K562 (cell line): ENCODE measurements at regions not wholly inside any gene's neighbourhood (a gene's known extent, or its start where the extent isn't known, plus 50 kb on each side); places are given as distances from the start of the nearest gene placed in this dataset.

Experiments used
- ATAC-seq: fragments of 200-7000 bp; cut with Tn5 transposase; 3 replicates; pipeline ENCODE4 v1.9.1; 2020; ENCODE audit warnings: moderate library complexity
- BruUV-seq: library from RNA; stranded (reverse); fragments of 400-500 nt; replicated peaks from 2 replicates; lab custom pipeline; 2021; lab: Mats Ljungman, UMichigan
- CTCF ChIA-PET: fragments of 300-600 bp; formaldehyde crosslinking; extraction: SDS; loops from one replicate; lab custom pipeline; 2021; ENCODE audit warnings: low intra/inter-chr PET ratio; lab: Yijun Ruan, JAX
- POLR2A ChIA-PET: fragments of 300-600, 350-650 bp; sonication (Branson Sonifier 250); formaldehyde crosslinking; extraction: SDS; loops from one replicate; lab custom pipeline; 2021; ENCODE audit warnings: antibody characterized with exemption, inconsistent platforms; lab: Yijun Ruan, JAX
- DNase-seq, 4 experiments: peaks; one replicate each; pipeline versions ENCODE4 v3.0.0 to v3.0.0-alpha.2; 2011 to 2018; ENCODE audit warnings: low spot score in 3 of 4, mixed read lengths in 3 of 4; ENCODE audit errors: extremely low read depth in 1 of 4
- FAIRE-seq: peaks from 2 replicates; lab custom pipeline; 2011; peaks lifted over from hg19 to GRCh38; lab: Jason Lieb, UNC
- H2AFZ ChIP-seq: 2 replicates; pipeline ENCODE4 v1.6.0; 2011; ENCODE audit warnings: low read depth, low read length, control low read depth, inconsistent platforms
- H3K27ac ChIP-seq: fragments of 200-600 bp; 3 replicates; pipeline ENCODE4 v1.8.0; 2011; ENCODE audit warnings: low read depth, mild to moderate bottlenecking, control low read depth, inconsistent platforms, low read length, moderate library complexity, mixed read lengths; ENCODE audit errors: extremely low read depth
- H3K27me3 ChIP-seq, 2 experiments: fragments of 300-600 bp in 1 of 2; 2 replicates in 1 of 2; 3 replicates in 1 of 2; pipeline versions ENCODE4 v1.6.0 to v1.8.0; 2011; ENCODE audit warnings: inconsistent platforms in 2 of 2, low read length in 2 of 2, mild to moderate bottlenecking in 1 of 2, mixed read lengths in 1 of 2, moderate library complexity in 1 of 2; ENCODE audit not compliant: control insufficient read depth in 2 of 2, insufficient read depth in 2 of 2
- H3K36me3 ChIP-seq: fragments of 300-600 bp; 3 replicates; pipeline ENCODE4 v1.8.0; 2011; ENCODE audit warnings: mild to moderate bottlenecking, low read length, inconsistent platforms; ENCODE audit not compliant: control insufficient read depth, insufficient read depth
- H3K4me1 ChIP-seq, 2 experiments: fragments of 200-600 bp in 1 of 2; replicated peaks in 1 of 2; 2 replicates in 1 of 2; 3 replicates in 1 of 2; pipeline versions ENCODE4 v1.5.1 to v1.8.0; 2011; ENCODE audit warnings: inconsistent platforms in 2 of 2, low read length in 2 of 2, mild to moderate bottlenecking in 1 of 2, mixed read lengths in 1 of 2, moderate library complexity in 1 of 2; ENCODE audit not compliant: control insufficient read depth in 2 of 2, insufficient read depth in 2 of 2
- H3K4me2 ChIP-seq: 2 replicates; pipeline ENCODE4 v1.6.1; 2011; ENCODE audit warnings: low read length, control low read depth, inconsistent platforms, mixed read lengths; ENCODE audit not compliant: insufficient read depth
- H3K4me3 ChIP-seq: fragments of 200-600 bp; sonication (generic), shearing (Covaris generic); 2 replicates; pipeline ENCODE4 v1.5.1; 2016; ENCODE audit warnings: control low read depth, inconsistent platforms
- H3K79me2 ChIP-seq: fragments of 200-600 bp; 3 replicates; pipeline ENCODE4 v1.8.0; 2011; ENCODE audit warnings: low read length, inconsistent platforms; ENCODE audit not compliant: control insufficient read depth, insufficient read depth
- H3K9ac ChIP-seq, 2 experiments: 2 replicates each; pipeline versions ENCODE4 v1.6.0 to v1.6.1; 2011; ENCODE audit warnings: low read depth in 2 of 2, low read length in 2 of 2, control low read depth in 1 of 2, inconsistent platforms in 1 of 2, mild to moderate bottlenecking in 1 of 2, mixed read lengths in 1 of 2; ENCODE audit not compliant: insufficient read depth in 1 of 2
- H3K9me1 ChIP-seq: one replicate; pipeline ENCODE4 v1.6.0; 2011; ENCODE audit warnings: inconsistent platforms, mild to moderate bottlenecking, low read length, moderate library complexity; ENCODE audit not compliant: control insufficient read depth, insufficient read depth
- H3K9me3 ChIP-seq: replicated peaks from 2 replicates; pipeline ENCODE4 v1.5.1; 2011; ENCODE audit warnings: low read depth, low read length, inconsistent platforms; ENCODE audit not compliant: control insufficient read depth, insufficient read depth
- H4K20me1 ChIP-seq: replicated peaks from 2 replicates; pipeline ENCODE4 v1.6.1; 2011; ENCODE audit warnings: low read length, inconsistent platforms, mixed read lengths; ENCODE audit not compliant: control insufficient read depth, insufficient read depth
- SMC3 ChIP-seq: conservative IDR thresholded peaks from 2 replicates; pipeline ENCODE4 v1.6.1; 2011; ENCODE audit warnings: low read depth, low read length, improper control_type of control experiment; ENCODE audit not compliant: insufficient read depth
- SNAPC5 ChIP-seq: fragments of 250-450 bp; sonication (Bioruptor Pico); IDR thresholded peaks from 2 replicates; pipeline ENCODE4 v1.8.0; 2021; ENCODE audit warnings: moderate library complexity, mild to moderate bottlenecking, inconsistent platforms
- ZNF431 ChIP-seq: sonication (generic); formaldehyde crosslinking; IDR thresholded peaks from 2 replicates; pipeline ENCODE4 v1.8.0; 2022; ENCODE audit warnings: mild to moderate bottlenecking, missing genetic modification reagents
- ZNF583 ChIP-seq: fragments of 250-450 bp; sonication (Bioruptor Pico); IDR thresholded peaks from 2 replicates; pipeline ENCODE4 v1.4.0; 2020
- WGBS: fragments of 100-300 bp; shearing (Covaris generic); methylation state at CpG from one replicate; pipeline ENCODE4 v1.1.6; 2016; ENCODE audit warnings: low coverage, mixed read lengths; ENCODE audit not compliant: insufficient coverage; ENCODE audit errors: missing lambda C conversion rate; 5-methylcytosine and 5-hydroxymethylcytosine counted together
- in situ Hi-C: fragments of 300-500 bp; cut with MboI; formaldehyde crosslinking; loops from 4 replicates; pipeline ENCODE4 v1.15.0; 2018; ENCODE audit warnings: inconsistent platforms, mixed read lengths
- intact Hi-C: fragments of 100-400 bp; cut with micrococcal nuclease; formaldehyde crosslinking; loops from 2 replicates; pipeline ENCODE4 v1.14.2; 2022
- TF ChIP-seq, protein P1 (sequence below): fragments of 250-450 bp; sonication (Bioruptor Pico); IDR thresholded peaks from 2 replicates; pipeline ENCODE4 v1.5.0; 2022; ENCODE audit warnings: mild to moderate bottlenecking

- no peak overlapping the region for H3K27ac ChIP-seq
- H4K20me1 ChIP-seq = no peaks in the 10 kb centered on the region
- no peak overlapping the region for H3K9ac ChIP-seq
- H2AFZ ChIP-seq = peak overlapping the region; percentile 57; the same call in 1 of the 2 replicates
- H3K9me3 ChIP-seq = no peaks in the 10 kb centered on the region; the same call in 1 of the 2 replicates
- POLR2A ChIA-PET = interaction anchor here (1.1 kb wide), 1 partner anchor 196 kb away, joined by 3 read pairs; no protein-coding TSS in a partner anchor
- no peaks in the 10 kb centered on the region for H3K79me2 ChIP-seq
- no peak overlapping the region for H3K4me3 ChIP-seq
- H3K4me2 ChIP-seq = no peak overlapping the region
- in situ Hi-C loops = no loop called here
- ATAC-seq (no peak), FAIRE-seq (no peak), DNase-seq (no peak)
- peaks cover 4 to 13% of the 10 kb centered on the region in 2 experiments; a peak in 3 of 5 replicates for H3K4me1 ChIP-seq
- CTCF ChIA-PET = no interaction called here
- intact Hi-C loops = no loop called here
- WGBS = 53% methylated on average over 5 of the region's 5 CpGs
- H3K9me1 ChIP-seq = no peaks in the 10 kb centered on the region
- H3K27me3 ChIP-seq = no peaks in the 10 kb centered on the region
- TF ChIP-seq ZNF431 = peak; percentile 95
- no peak for TF ChIP-seq ZNF583 (CRISPR knock-in tag)
- no peak for TF ChIP-seq SMC3
- TF ChIP-seq, protein P1, sequence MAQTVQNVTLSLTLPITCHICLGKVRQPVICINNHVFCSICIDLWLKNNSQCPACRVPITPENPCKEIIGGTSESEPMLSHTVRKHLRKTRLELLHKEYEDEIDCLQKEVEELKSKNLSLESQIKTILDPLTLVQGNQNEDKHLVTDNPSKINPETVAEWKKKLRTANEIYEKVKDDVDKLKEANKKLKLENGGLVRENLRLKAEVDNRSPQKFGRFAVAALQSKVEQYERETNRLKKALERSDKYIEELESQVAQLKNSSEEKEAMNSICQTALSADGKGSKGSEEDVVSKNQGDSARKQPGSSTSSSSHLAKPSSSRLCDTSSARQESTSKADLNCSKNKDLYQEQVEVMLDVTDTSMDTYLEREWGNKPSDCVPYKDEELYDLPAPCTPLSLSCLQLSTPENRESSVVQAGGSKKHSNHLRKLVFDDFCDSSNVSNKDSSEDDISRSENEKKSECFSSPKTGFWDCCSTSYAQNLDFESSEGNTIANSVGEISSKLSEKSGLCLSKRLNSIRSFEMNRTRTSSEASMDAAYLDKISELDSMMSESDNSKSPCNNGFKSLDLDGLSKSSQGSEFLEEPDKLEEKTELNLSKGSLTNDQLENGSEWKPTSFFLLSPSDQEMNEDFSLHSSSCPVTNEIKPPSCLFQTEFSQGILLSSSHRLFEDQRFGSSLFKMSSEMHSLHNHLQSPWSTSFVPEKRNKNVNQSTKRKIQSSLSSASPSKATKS (CRISPR knock-in tag) = no peak
- no peak for TF ChIP-seq SNAPC5
- no TSS peak for BruUV-seq
- no peaks in the 10 kb centered on the region for H3K36me3 ChIP-seq
Measured at GRCh38 chr2:195364015-195364965, 292.7 kb upstream of the SLC39A10 start.
